Fibroblast of lung (primary cell): ENCODE measurements at regions not wholly inside any gene's neighbourhood (a gene's known extent, or its start where the extent isn't known, plus 50 kb on each side); places are given as distances from the start of the nearest gene placed in this dataset.

Experiments used
- DNase-seq, 2 donors: peaks; one replicate each; pipeline versions ENCODE4 v3.0.0 to v3.0.0-alpha.2; 2010; ENCODE audit warnings: low read depth in 2 of 2
- H2AFZ ChIP-seq: 2 replicates; pipeline ENCODE4 v1.5.1; 2012; ENCODE audit warnings: low read length, control low read depth, inconsistent platforms
- H3K27ac ChIP-seq: 2 replicates; pipeline ENCODE4 v1.5.1; 2011; ENCODE audit warnings: low read length, control low read depth; ENCODE audit not compliant: insufficient read depth
- H3K27me3 ChIP-seq: 2 replicates; pipeline ENCODE4 v1.5.1; 2011; ENCODE audit warnings: mild to moderate bottlenecking, low read length; ENCODE audit not compliant: control insufficient read depth, insufficient read depth
- H3K36me3 ChIP-seq: 2 replicates; pipeline ENCODE4 v1.5.1; 2011; ENCODE audit warnings: low read length; ENCODE audit not compliant: control insufficient read depth, insufficient read depth
- H3K4me1 ChIP-seq: 2 replicates; pipeline ENCODE4 v1.5.1; 2011; ENCODE audit warnings: low read length; ENCODE audit not compliant: control insufficient read depth, insufficient read depth; ENCODE audit errors: extremely low read depth
- H3K4me2 ChIP-seq: 2 replicates; pipeline ENCODE4 v1.5.1; 2011; ENCODE audit warnings: low read length, control low read depth; ENCODE audit not compliant: insufficient read depth; ENCODE audit errors: extremely low read depth
- H3K4me3 ChIP-seq, 4 experiments: fragments of 200-600 bp in 1 of 4; sonication (generic) in 1 of 4; replicated peaks in 1 of 4; 2 replicates each; pipeline ENCODE4 v1.5.1; 2011 to 2016; ENCODE audit warnings: low read length in 4 of 4, low read depth in 3 of 4, mild to moderate bottlenecking in 3 of 4, control low read depth in 2 of 4, inconsistent platforms in 1 of 4, mixed read lengths in 1 of 4; ENCODE audit not compliant: insufficient read depth in 1 of 4; ENCODE audit errors: control extremely low read depth in 1 of 4
- H3K79me2 ChIP-seq: 2 replicates; pipeline ENCODE4 v1.5.1; 2012; ENCODE audit warnings: mild to moderate bottlenecking, low read length, inconsistent platforms; ENCODE audit not compliant: control insufficient read depth, insufficient read depth
- H3K9ac ChIP-seq: 2 replicates; pipeline ENCODE4 v1.5.1; 2011; ENCODE audit warnings: mild to moderate bottlenecking, low read length, control low read depth; ENCODE audit not compliant: insufficient read depth
- H3K9me3 ChIP-seq: 2 replicates; pipeline ENCODE4 v1.5.1; 2012; ENCODE audit warnings: low read depth, low read length; ENCODE audit not compliant: control insufficient read depth, insufficient read depth
- H4K20me1 ChIP-seq: 2 replicates; pipeline ENCODE4 v1.5.1; 2011; ENCODE audit warnings: low read length; ENCODE audit not compliant: control insufficient read depth, insufficient read depth; ENCODE audit errors: extremely low read depth
- CTCF ChIP-seq, 2 donors: IDR thresholded peaks in 1 of 2; conservative IDR thresholded peaks in 1 of 2; 1 replicate in 1 of 2; 2 replicates in 1 of 2; pipeline ENCODE4 v1.5.1; 2011 to 2012; ENCODE audit warnings: low read length in 2 of 2, control low read depth in 1 of 2, inconsistent platforms in 1 of 2, low read depth in 1 of 2, mild to moderate bottlenecking in 1 of 2
- EZH2 ChIP-seq: IDR thresholded peaks from 2 replicates; pipeline ENCODE4 v1.5.1; 2012; ENCODE audit warnings: low read length, control low read depth, mild to moderate bottlenecking; ENCODE audit errors: missing control alignments

DNA sequence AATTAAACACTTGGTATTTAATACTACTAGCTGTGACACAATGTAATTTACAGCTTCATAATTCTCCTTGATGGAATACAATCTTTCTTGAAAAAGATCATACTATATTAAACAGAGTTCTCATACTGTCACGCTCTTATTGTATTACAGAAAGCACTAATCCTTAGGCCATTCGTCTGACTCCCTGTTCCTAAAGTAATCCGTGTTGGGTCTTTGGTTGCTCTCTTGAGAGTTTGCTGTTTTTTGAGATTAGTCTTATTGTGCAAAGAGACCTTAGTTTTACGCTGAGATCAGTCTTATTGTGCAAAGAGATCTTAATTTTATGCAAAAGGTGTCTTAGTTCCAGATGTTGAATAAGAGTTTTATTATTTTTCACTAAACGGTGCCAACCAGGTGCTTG is 190.6 kb downstream of the ISL1 start:
- H3K9ac ChIP-seq = no peak overlapping the region
- no peak overlapping the region for H3K4me2 ChIP-seq
- H3K79me2 ChIP-seq = no peaks in the 10 kb centered on the region
- no peaks in the 10 kb centered on the region for H3K4me1 ChIP-seq
- H3K9me3 ChIP-seq = no peaks in the 10 kb centered on the region
- H3K4me3 ChIP-seq = no peak overlapping the region
- no peaks in the 10 kb centered on the region for H3K27me3 ChIP-seq
- no peaks in the 10 kb centered on the region for H4K20me1 ChIP-seq
- no peak overlapping the region for H2AFZ ChIP-seq
- H3K27ac ChIP-seq = no peak overlapping the region
- DNase-seq = no peak
- H3K36me3 ChIP-seq = no peaks in the 10 kb centered on the region
- TF ChIP-seq EZH2 (no peak), CTCF (conservative IDR thresholded peaks at IDR 0.05 in 1 of 2, IDR thresholded peaks at IDR 0.05 in 1 of 2; ENCODE audit: low read depth in 1 of 2, low read length in 2 of 2) (no peak)

DNA sequence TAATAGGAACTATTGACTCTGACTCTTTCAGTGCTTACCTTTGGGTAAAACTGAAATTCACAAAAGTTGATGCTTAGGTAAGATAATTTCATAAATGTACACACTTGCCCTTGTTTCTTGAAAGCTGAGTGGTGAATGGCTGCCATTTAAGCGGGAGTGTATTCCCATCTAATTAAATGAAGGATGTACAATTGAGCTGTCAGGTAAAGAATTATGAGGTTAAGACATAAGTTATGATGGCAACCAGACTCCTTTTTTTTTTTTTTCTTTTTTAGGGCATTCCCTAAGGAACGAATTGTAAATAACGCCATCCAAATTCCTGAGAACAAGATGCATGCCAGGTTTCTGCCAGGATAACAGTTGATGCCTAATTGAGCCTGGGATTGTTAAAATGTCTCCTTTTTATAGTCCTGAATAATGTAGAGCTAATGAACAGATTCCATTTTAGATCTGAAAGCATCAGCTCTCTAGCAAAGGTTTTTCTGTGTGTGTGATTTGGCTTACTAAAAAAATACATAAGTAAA is 199.7 kb downstream of the ISL1 start:
- no peaks in the 10 kb centered on the region for H4K20me1 ChIP-seq
- H3K27ac ChIP-seq = no peak overlapping the region
- no peak overlapping the region for H3K9ac ChIP-seq
- H3K4me3 ChIP-seq = no peak overlapping the region
- TF ChIP-seq EZH2 = no peak
- no peak for TF ChIP-seq CTCF (conservative IDR thresholded peaks at IDR 0.05 in 1 of 2, IDR thresholded peaks at IDR 0.05 in 1 of 2; ENCODE audit: low read depth in 1 of 2, low read length in 2 of 2)
- no peak overlapping the region for H2AFZ ChIP-seq
- H3K79me2 ChIP-seq = no peaks in the 10 kb centered on the region
- no peak overlapping the region for H3K4me2 ChIP-seq
- H3K27me3 ChIP-seq = no peaks in the 10 kb centered on the region
- no peaks in the 10 kb centered on the region for H3K4me1 ChIP-seq
- DNase-seq = no peak
- H3K9me3 ChIP-seq = no peaks in the 10 kb centered on the region
- no peaks in the 10 kb centered on the region for H3K36me3 ChIP-seq

GRCh38 chr5:51598026-51598425 is 214.8 kb downstream of the ISL1 start:
- Histone ChIP-seq H3K36me3 (no peaks in the 10 kb centered on the region), H2AFZ (no peak overlapping the region), H3K27ac (no peak overlapping the region), H4K20me1 (no peaks in the 10 kb centered on the region), H3K9ac (no peak overlapping the region), H3K79me2 (no peaks in the 10 kb centered on the region), H3K4me2 (no peak overlapping the region), H3K9me3 (no peaks in the 10 kb centered on the region), H3K4me3 (no peak overlapping the region), H3K27me3 (no peaks in the 10 kb centered on the region), H3K4me1 (no peaks in the 10 kb centered on the region)
- no peak for DNase-seq
- TF ChIP-seq CTCF (conservative IDR thresholded peaks at IDR 0.05 in 1 of 2, IDR thresholded peaks at IDR 0.05 in 1 of 2; ENCODE audit: low read depth in 1 of 2, low read length in 2 of 2) (no peak), EZH2 (no peak)
